Hematopoietic multipotent progenitor cell treated with erythropoietin and hydrocortisone succinate and interleukin-3 and kit ligand, for 6 days (in vitro differentiated cells): ENCODE measurements at regions not wholly inside any gene's neighbourhood (a gene's known extent, or its start where the extent isn't known, plus 50 kb on each side); places are given as distances from the start of the nearest gene placed in this dataset.
A peak's percentile ranks its signal among the peaks of the same experiment; 100 is the strongest.

Experiments
- DNase-seq: peaks from one replicate; pipeline ENCODE4 v3.0.0-alpha.2; 2015

- no peak for DNase-seq
Observed at GRCh38 chr2:59021786-59022185, 780.7 kb upstream of the FANCL start.

GRCh38 chr2:59019566-59020159 lies 778.5 kb upstream of the FANCL start:
- no peak for DNase-seq

GRCh38 chr2:59018737-59019136 lies 777.6 kb upstream of the FANCL start:
- DNase-seq, result no peak

- DNase-seq, result no peak
Observed at GRCh38 chr2:59015027-59015426, 773.9 kb upstream of the FANCL start.

GRCh38 chr2:59012971-59013370 lies 771.8 kb upstream of the FANCL start:
- no peak for DNase-seq

GRCh38 chr2:59012234-59012633 lies 771.1 kb upstream of the FANCL start:
- DNase-seq, result no peak

- no peak for DNase-seq
Observed at GRCh38 chr2:59008950-59009349, 767.8 kb upstream of the FANCL start.

- no peak for DNase-seq
Observed at GRCh38 chr2:59005836-59006615, 764.9 kb upstream of the FANCL start.

- DNase-seq, result no peak
Observed at GRCh38 chr2:59004621-59005020, 763.5 kb upstream of the FANCL start.

- DNase-seq, result peak; percentile 12
Observed at GRCh38 chr2:59000796-59001195, 759.7 kb upstream of the FANCL start.

- DNase-seq, result no peak
Observed at GRCh38 chr2:58992062-58992706, 751.1 kb upstream of the FANCL start.

- no peak for DNase-seq
Observed at GRCh38 chr2:58991357-58991756, 750.2 kb upstream of the FANCL start.

GRCh38 chr2:58985541-58985940 lies 744.4 kb upstream of the FANCL start:
- no peak for DNase-seq

GRCh38 chr2:58984731-58985130 lies 743.6 kb upstream of the FANCL start:
- DNase-seq, result no peak

GRCh38 chr2:58983111-58983510 lies 742.0 kb upstream of the FANCL start:
- DNase-seq, result no peak

GRCh38 chr2:58981237-58981636 lies 740.1 kb upstream of the FANCL start:
- DNase-seq, result no peak

- DNase-seq, result no peak
Observed at GRCh38 chr2:58976375-58977071, 735.4 kb upstream of the FANCL start.

GRCh38 chr2:58974881-58975280 lies 733.8 kb upstream of the FANCL start:
- no peak for DNase-seq

- DNase-seq, result no peak
Observed at GRCh38 chr2:58974426-58974825, 733.3 kb upstream of the FANCL start.

- no peak for DNase-seq
Observed at GRCh38 chr2:58973811-58974281, 732.7 kb upstream of the FANCL start.

GRCh38 chr2:58972737-58973136 lies 731.6 kb upstream of the FANCL start:
- no peak for DNase-seq

GRCh38 chr2:58971511-58972360 lies 730.6 kb upstream of the FANCL start:
- DNase-seq, result no peak

GRCh38 chr2:58970365-58970764 lies 729.2 kb upstream of the FANCL start:
- no peak for DNase-seq
